ENCODE measurements at regions not wholly inside any gene's neighbourhood (a gene's known extent, or its start where the extent isn't known, plus 50 kb on each side); places are given as distances from the start of the nearest gene placed in this dataset.

DNA sequence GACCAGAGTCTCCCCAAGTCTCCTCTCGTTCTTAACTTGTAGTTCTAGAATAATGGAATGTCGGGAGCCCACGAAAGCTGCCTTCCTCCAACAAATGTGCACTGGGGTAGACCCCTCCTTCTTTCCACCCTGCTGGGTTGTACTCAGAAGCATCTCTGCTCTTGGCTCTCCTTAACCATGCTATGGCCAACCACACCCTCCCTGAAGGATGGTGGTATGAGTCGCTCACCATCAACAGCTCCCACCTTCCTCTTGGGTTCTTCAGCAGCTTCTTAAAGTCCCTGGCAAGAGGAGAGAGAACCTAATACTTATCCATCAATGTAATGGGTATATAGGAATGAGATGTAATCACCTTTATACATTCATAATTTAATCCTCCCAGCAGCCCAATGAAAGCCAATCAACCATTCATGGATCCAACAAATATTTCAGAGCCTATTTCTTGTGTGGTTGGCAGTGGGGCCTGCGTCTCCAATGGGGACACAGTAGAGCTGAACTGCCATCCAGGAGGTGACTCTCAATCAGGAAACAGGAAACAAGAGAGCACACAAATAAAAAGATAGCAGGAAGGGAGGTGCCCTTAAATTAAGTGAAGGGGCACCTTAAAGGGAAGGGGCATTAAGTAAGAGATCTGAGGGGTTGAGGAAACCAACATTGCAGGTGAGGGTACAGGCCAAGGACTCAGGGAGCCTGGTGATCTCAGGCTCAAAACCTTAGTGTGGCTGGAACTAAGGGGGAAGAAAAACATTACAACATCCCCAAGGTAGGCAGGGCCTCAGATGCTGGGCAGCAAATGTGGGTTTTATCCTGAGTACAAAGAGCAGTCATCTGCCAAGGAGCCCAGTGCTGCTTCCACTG lies 64.4 kb upstream of the ETS2 start:
- TF ChIP-seq, protein P1, sequence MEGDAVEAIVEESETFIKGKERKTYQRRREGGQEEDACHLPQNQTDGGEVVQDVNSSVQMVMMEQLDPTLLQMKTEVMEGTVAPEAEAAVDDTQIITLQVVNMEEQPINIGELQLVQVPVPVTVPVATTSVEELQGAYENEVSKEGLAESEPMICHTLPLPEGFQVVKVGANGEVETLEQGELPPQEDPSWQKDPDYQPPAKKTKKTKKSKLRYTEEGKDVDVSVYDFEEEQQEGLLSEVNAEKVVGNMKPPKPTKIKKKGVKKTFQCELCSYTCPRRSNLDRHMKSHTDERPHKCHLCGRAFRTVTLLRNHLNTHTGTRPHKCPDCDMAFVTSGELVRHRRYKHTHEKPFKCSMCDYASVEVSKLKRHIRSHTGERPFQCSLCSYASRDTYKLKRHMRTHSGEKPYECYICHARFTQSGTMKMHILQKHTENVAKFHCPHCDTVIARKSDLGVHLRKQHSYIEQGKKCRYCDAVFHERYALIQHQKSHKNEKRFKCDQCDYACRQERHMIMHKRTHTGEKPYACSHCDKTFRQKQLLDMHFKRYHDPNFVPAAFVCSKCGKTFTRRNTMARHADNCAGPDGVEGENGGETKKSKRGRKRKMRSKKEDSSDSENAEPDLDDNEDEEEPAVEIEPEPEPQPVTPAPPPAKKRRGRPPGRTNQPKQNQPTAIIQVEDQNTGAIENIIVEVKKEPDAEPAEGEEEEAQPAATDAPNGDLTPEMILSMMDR (conservative IDR thresholded peaks at IDR 0.05; ENCODE audit: low read depth, low read length): no peak
- no peak overlapping the region for H3K4me3 ChIP-seq (ENCODE audit: low read depth, low read length)
- DNase-seq (ENCODE audit: low read depth): no peak

DNA sequence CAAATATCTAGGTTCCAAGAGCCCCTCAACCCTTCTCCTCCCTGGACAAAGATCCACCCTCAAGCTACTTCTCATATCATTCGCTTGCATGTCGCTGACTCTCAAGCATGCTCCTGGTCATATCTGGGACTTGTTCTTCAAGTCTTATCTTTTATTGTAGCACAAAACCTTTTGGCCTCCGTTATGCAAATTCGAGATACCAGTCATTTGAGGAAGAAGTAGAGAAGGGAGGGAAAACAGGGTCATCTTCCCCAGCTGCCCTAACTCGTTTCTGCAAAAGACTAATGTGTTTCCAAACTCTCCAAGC lies 63.8 kb upstream of the ETS2 start:
- no peak overlapping the region for H3K4me3 ChIP-seq (ENCODE audit: low read depth, low read length)
- TF ChIP-seq, protein P1 (conservative IDR thresholded peaks at IDR 0.05; ENCODE audit: low read depth, low read length): no peak
- no peak for DNase-seq (ENCODE audit: low read depth)

DNA sequence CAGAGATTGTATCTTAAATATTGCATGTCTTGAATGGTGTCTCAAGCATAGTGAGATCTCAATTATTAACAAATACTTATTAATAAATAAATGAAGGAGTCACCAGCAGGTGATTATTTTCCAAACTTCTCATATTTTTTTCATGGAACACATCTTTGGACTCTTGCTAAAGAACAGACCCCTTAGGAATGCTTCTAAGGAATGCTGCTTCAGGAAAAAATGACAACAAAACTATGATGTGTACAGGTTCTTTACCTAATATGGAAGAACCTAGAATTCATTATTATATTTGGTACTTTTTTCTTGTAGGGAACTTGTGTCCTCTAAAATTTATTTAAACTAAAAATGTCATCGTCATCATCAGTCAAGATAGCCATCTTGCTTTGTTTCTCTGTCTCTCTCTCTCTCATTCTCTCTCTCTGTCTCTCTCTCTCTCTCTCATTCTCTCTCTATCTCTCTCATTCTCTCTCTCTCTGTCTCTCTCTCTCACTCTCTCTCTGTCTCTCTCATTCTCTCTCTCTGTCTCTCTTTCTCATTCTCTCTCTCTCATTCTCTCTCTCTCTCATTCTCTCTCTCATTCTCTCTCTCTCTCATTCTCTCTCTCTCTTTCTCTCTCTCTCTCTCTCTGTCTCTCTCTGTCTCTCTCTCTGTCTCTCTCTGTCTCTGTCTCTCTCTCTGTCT lies 63.0 kb upstream of the ETS2 start:
- no peak for DNase-seq (ENCODE audit: low read depth)

DNA sequence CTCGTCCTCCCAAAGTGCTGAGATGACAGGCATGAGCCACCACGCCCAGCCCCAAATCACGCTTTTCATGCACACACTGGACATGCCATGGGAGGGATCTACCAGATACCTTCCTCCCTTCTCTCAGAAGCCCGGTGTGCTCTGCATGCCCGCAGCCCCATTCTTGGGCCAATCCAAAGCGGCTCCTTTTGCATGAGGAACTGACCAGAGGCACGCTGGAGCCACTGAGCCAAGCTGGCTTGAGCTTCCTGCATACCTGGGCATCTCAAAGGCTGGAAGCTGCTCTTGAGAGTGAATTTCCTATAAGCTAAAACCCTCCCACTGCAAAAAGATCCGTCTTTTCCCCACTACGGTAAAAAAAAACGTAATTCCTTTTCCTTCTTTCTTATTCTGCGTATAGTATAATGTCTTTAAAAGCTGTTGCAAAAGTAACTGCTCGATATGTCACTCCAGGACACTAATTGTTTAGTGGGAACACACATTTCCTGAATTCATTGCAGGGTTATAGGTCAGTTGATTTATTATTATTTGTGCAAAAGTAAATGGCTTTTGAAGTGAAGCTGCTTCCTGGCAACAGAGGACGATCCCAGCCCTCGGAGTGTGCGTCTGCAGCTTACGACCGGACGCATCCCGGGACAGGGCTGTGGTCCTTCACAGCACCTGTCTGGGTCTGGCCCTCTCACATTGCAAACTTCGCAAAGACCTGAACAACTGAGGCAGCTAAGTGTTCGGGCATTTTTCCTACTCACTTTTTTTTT lies 61.8 kb upstream of the ETS2 start:
- TF ChIP-seq, protein P1 (conservative IDR thresholded peaks at IDR 0.05; ENCODE audit: low read depth, low read length): no peak
- H3K4me3 ChIP-seq (ENCODE audit: low read depth, low read length): no peak overlapping the region
- DNase-seq (ENCODE audit: low read depth): no peak

More for the DNA sequence above, 63.0 kb upstream of the ETS2 start:
- TF ChIP-seq, protein P1 (conservative IDR thresholded peaks at IDR 0.05; ENCODE audit: low read depth, low read length): no peak
- no peak overlapping the region for H3K4me3 ChIP-seq (ENCODE audit: low read depth, low read length)

DNA sequence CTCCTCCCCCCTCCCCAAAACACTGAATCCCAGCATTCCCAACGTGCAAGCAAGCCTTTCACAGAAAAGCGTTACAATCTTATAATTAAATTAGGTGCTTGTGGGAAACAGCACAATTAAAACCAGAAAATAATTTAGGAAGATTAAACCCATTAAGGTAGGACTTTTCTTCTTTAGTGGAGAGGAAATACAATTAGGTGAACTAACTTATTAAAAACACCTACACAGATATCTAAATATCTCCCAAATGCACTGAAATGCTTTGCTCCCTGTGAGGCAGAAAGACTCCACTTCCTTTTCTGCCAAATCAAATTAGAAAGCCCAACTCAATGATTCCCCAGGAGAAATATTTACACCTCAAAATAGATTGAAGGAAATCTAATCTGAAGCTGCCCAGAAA lies 60.9 kb upstream of the ETS2 start:
- TF ChIP-seq, protein P1 (conservative IDR thresholded peaks at IDR 0.05; ENCODE audit: low read depth, low read length): no peak

DNA sequence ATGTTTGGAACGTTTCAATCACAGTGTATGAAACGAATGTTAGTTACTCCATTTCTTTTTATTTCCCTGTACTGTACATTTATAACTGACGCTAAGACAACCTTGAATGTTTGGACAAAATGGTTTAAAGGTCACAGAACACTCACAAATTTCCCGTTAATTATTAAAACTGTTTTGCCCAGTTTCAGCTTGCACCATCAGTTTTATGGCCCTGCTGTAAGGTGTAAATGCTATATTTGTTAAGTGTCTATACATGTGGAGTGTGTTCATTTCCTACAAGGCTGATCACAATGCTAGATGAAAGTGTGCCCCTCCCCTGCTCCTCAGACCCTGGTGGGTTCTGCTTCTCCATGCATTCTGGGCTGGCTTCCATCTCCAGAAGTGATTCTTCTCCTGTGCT lies 57.9 kb upstream of the ETS2 start:
- no peak for DNase-seq (ENCODE audit: low read depth)
- TF ChIP-seq, protein P1 (conservative IDR thresholded peaks at IDR 0.05; ENCODE audit: low read depth, low read length): no peak
- no peak overlapping the region for H3K4me3 ChIP-seq (ENCODE audit: low read depth, low read length)

More for the DNA sequence above, 60.9 kb upstream of the ETS2 start:
- no peak overlapping the region for H3K4me3 ChIP-seq (ENCODE audit: low read depth, low read length)
- no peak for DNase-seq (ENCODE audit: low read depth)
